Neuron (in vitro differentiated cells): ENCODE measurements at regions not wholly inside any gene's neighbourhood (a gene's known extent, or its start where the extent isn't known, plus 50 kb on each side); places are given as distances from the start of the nearest gene placed in this dataset.

ENCODE experiments used
- H2AFZ ChIP-seq: one replicate; pipeline ENCODE4 v1.6.1; 2013; ENCODE audit warnings: low read depth, mild to moderate bottlenecking, inconsistent platforms, low read length, moderate library complexity
- H3K27me3 ChIP-seq: one replicate; pipeline ENCODE4 v1.6.1; 2013; ENCODE audit warnings: low read length; ENCODE audit not compliant: insufficient read depth
- H3K36me3 ChIP-seq: one replicate; pipeline ENCODE4 v1.6.1; 2013; ENCODE audit warnings: low read length; ENCODE audit not compliant: insufficient read depth
- H3K4me1 ChIP-seq: one replicate; pipeline ENCODE4 v1.6.1; 2013; ENCODE audit warnings: low read length; ENCODE audit not compliant: insufficient read depth
- H3K4me3 ChIP-seq: 2 replicates; pipeline ENCODE4 v1.5.1; 2013; ENCODE audit warnings: mild to moderate bottlenecking, low read length, moderate library complexity
- H3K9me3 ChIP-seq: one replicate; pipeline ENCODE4 v1.6.1; 2013; ENCODE audit warnings: low read length

DNA sequence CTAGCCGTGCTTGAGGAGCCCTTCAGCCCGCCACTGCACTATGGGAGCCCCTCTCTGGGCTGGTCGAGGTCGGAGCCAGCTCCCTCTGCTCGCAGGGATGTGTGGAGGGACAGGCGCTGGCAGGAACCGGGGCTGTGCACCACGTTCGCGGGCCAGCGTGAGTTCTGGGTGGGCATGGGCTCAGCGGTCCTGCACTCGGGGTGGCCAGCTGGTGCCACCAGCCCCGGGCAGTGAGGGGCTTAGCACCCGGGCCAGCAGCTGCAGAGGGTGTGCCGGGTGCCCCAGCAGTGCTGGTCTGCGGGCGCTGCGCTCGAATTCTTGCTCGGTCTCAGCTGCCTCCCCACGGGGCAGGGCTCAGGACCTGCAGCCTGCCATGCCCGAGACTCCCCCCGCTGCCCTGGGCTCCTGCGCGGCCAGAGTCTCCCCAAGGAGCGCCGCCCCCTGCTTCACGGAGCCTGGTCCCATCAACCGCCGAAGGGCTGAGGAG lies 90.8 kb upstream of the NRG3 start:
- Histone ChIP-seq H2AFZ (no peak overlapping the region), H3K4me1 (no peaks in the 10 kb centered on the region)

DNA sequence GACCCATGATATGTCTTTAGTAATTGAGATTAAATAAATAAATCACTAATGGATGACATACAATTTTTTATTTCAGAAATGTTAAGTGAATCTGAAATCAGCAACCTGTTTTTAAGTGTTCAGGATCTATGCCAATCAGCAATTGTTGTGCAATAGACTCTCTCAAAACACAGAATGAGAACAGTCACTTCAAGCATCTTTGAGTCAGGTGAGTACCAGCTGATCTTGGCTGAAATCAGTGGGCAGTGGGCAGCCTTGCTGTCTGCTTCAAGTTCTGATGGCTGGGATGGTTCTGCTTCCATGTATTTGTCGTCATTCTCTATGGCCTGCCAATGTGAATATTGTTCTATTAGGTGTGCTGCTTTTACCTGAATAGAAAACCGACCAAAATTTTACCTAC lies 82.3 kb upstream of the NRG3 start:
- no peak overlapping the region for H3K4me3 ChIP-seq
- H3K9me3 ChIP-seq = no peaks in the 10 kb centered on the region
- H3K4me1 ChIP-seq = no peaks in the 10 kb centered on the region

More for the DNA sequence above, 90.8 kb upstream of the NRG3 start:
- H3K36me3 ChIP-seq = no peaks in the 10 kb centered on the region
- no peaks in the 10 kb centered on the region for H3K27me3 ChIP-seq
- H3K9me3 ChIP-seq = no peaks in the 10 kb centered on the region
- no peak overlapping the region for H3K4me3 ChIP-seq

DNA sequence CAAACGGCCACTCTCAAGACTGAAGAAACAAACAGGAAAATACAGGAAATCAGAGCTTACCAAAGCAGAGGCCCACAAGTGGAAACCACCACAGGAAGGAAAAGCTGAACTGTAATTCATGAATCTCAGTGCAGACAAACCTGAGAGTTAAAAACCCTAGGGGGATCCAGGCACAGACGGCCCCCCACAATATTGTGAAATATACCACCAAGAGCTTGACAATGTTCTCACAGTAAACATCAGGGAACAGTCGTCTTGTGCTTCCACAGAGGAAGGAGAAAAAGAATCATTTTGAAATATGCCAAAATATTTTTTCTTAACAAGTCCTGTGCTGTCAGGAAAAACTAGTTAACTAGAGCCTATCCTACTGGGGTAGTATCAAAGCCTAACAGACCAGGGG lies 68.2 kb upstream of the NRG3 start:
- Histone ChIP-seq H3K4me1 (no peaks in the 10 kb centered on the region), H3K9me3 (no peaks in the 10 kb centered on the region), H3K36me3 (no peaks in the 10 kb centered on the region), H2AFZ (no peak overlapping the region), H3K4me3 (no peak overlapping the region), H3K27me3 (no peaks in the 10 kb centered on the region)

More for the DNA sequence above, 82.3 kb upstream of the NRG3 start:
- no peak overlapping the region for H2AFZ ChIP-seq
- no peaks in the 10 kb centered on the region for H3K36me3 ChIP-seq
- H3K27me3 ChIP-seq = no peaks in the 10 kb centered on the region

DNA sequence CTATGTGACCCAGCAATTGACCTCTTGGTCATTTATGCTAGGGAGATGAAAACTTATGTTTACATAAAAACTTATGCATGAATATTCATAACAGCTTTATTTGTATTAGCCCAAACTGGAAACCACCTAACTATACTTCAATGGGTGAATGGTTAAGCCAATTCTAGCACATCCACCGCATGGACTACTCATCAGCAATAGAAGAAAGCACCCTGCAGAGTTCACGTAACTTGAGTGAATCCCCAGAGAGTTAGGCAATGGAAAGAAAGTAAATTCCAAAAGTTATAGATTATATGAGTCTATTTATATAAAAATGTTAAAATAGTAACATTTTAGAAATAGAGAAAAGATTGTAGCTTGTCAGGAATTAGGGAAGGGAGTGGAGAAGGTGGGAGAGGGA lies 60.2 kb upstream of the NRG3 start:
- Histone ChIP-seq H3K4me3 (no peak overlapping the region), H3K36me3 (no peaks in the 10 kb centered on the region), H3K9me3 (no peaks in the 10 kb centered on the region), H2AFZ (no peak overlapping the region), H3K4me1 (no peaks in the 10 kb centered on the region), H3K27me3 (no peaks in the 10 kb centered on the region)

DNA sequence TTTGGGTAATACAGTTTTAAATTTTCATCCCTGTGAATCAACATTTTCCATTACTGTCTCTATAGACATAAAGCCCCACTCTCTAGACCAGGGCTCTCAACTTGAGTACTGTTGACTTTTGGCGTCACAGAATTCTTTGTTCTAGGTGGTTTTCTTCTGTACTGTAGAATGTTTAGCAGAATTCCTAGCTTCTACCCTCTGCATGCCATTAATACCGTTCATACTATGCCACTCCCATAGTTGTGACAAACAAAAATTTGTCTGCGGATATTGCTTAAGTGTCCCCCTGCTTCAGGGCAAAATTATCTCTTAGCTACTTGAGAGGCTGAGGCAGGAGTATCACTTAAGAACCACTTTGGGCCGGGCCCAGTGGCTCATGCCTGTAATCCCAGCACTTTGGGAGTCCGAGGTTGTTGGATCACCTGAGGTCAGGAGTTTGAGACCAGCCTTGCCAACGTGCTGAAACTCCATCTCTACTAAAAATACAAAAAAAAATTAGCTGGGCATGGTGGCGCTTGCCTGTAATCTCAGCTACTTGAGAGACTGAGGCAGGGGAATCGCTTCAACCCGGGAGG lies 57.3 kb upstream of the NRG3 start:
- Histone ChIP-seq H2AFZ (no peak overlapping the region), H3K36me3 (no peaks in the 10 kb centered on the region), H3K4me1 (no peaks in the 10 kb centered on the region), H3K9me3 (no peaks in the 10 kb centered on the region), H3K27me3 (no peaks in the 10 kb centered on the region), H3K4me3 (no peak overlapping the region)

DNA sequence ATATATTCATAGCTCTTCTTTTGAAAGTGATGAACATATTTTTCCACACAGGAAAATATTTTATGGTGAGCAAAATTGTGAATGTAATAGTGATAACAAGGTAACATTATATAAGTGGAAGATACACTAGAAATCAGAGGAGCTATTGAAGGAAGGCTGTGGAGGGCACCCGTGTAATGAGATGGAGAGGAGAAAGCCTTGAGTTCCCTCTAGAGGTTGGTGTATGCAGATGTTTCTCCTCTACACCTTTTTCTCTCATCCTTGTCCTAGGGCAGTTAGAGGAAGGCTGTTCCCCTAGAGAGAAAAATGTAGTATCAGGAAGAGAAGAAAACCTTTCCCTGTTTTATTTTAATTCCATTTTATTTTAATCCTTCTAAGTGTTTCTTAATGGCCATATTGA lies 54.6 kb upstream of the NRG3 start:
- H3K36me3 ChIP-seq = no peaks in the 10 kb centered on the region
- H3K27me3 ChIP-seq = no peaks in the 10 kb centered on the region
- no peak overlapping the region for H2AFZ ChIP-seq

More for the DNA sequence above, 54.6 kb upstream of the NRG3 start:
- Histone ChIP-seq H3K9me3 (no peaks in the 10 kb centered on the region), H3K4me1 (peaks cover 1% of the 10 kb centered on the region), H3K4me3 (no peak overlapping the region)
